B cell (primary cell): ENCODE measurements at regions not wholly inside any gene's neighbourhood (a gene's known extent, or its start where the extent isn't known, plus 50 kb on each side); places are given as distances from the start of the nearest gene placed in this dataset.

ENCODE experiments used
- ATAC-seq: fragments of 200-7000 bp; cut with Tn5 transposase; one replicate; pipeline ENCODE4 v1.10.0; 2021; ENCODE audit warnings: low read depth, mild to moderate bottlenecking, moderate number of reproducible peaks, moderate library complexity
- CTCF ChIA-PET: fragments of 350-600 bp; sonication (Branson Sonifier 250); formaldehyde crosslinking; loops from one replicate; lab custom pipeline; 2021; ENCODE audit warnings: antibody characterized with exemption, inconsistent platforms; lab: Charles Lee
- POLR2A ChIA-PET: fragments of 350-600 bp; sonication (Branson Sonifier 250); formaldehyde crosslinking; loops from one replicate; lab custom pipeline; 2021; ENCODE audit warnings: antibody characterized with exemption; lab: Charles Lee
- DNase-seq: peaks from one replicate; pipeline ENCODE4 v3.0.0; 2013
- H2AFZ ChIP-seq: 2 replicates; pipeline ENCODE4 v1.6.1; 2012; ENCODE audit warnings: mild to moderate bottlenecking, low read depth, low read length; ENCODE audit not compliant: insufficient read depth, poor library complexity, severe bottlenecking
- H3K27ac ChIP-seq, 2 donors: 1 replicate in 1 of 2; 2 replicates in 1 of 2; pipeline ENCODE4 v1.5.1; 2012 to 2013; ENCODE audit warnings: low read length in 2 of 2, mild to moderate bottlenecking in 2 of 2, moderate library complexity in 1 of 2
- H3K27me3 ChIP-seq, 4 experiments: fragments of 200-600 bp in 1 of 4; sonication (generic) in 1 of 4; replicated peaks in 1 of 4; 1 replicate in 2 of 4; 2 replicates in 2 of 4; pipeline versions ENCODE4 v1.6.1 to v1.7.0; 2013 to 2016; ENCODE audit warnings: low read length in 3 of 4, mild to moderate bottlenecking in 2 of 4, mixed read lengths in 1 of 4, moderate library complexity in 1 of 4; ENCODE audit not compliant: insufficient read depth in 4 of 4, control insufficient read depth in 3 of 4; ENCODE audit errors: control extremely low read depth in 1 of 4
- H3K36me3 ChIP-seq, 2 experiments: replicated peaks in 1 of 2; 1 replicate in 1 of 2; 2 replicates in 1 of 2; pipeline versions ENCODE4 v1.6.1 to v1.7.1; 2013; ENCODE audit warnings: low read length in 1 of 2; ENCODE audit not compliant: insufficient read depth in 2 of 2, control insufficient read depth in 1 of 2; ENCODE audit errors: control extremely low read depth in 1 of 2, extremely low read depth in 1 of 2
- H3K4me1 ChIP-seq, 2 donors: fragments of 200-600 bp in 1 of 2; sonication (generic) in 1 of 2; 1 replicate in 1 of 2; 2 replicates in 1 of 2; pipeline versions ENCODE4 v1.5.1 to v1.6.1; 2013 to 2017; ENCODE audit warnings: low read length in 2 of 2; ENCODE audit not compliant: control insufficient read depth in 2 of 2, insufficient read depth in 2 of 2
- H3K4me2 ChIP-seq: replicated peaks from 2 replicates; pipeline ENCODE3; 2012; ENCODE audit warnings: mild to moderate bottlenecking, low read depth, low read length; ENCODE audit not compliant: poor library complexity, severe bottlenecking
- H3K4me3 ChIP-seq, 5 experiments: fragments of 200-600 bp in 1 of 5; sonication (generic) in 1 of 5; 1 replicate in 3 of 5; 2 replicates in 2 of 5; pipeline versions ENCODE4 v1.5.1 to v1.7.0; 2011 to 2016; ENCODE audit warnings: low read length in 4 of 5, mild to moderate bottlenecking in 4 of 5, low read depth in 2 of 5, control low read depth in 1 of 5, moderate library complexity in 1 of 5; ENCODE audit not compliant: insufficient read depth in 1 of 5; ENCODE audit errors: control extremely low read depth in 1 of 5, extremely low read depth in 1 of 5
- H3K79me2 ChIP-seq: fragments of 200-600 bp; sonication (generic); one replicate; pipeline ENCODE4 v1.6.0; 2016; ENCODE audit warnings: low read length; ENCODE audit not compliant: control insufficient read depth, insufficient read depth
- H3K9ac ChIP-seq: fragments of 200-600 bp; sonication (generic); 2 replicates; pipeline ENCODE4 v1.6.1; 2017; ENCODE audit warnings: mild to moderate bottlenecking, low read length, moderate library complexity
- H3K9me3 ChIP-seq, 3 donors: one replicate each; pipeline versions ENCODE4 v1.6.1 to v1.7.1; 2013; ENCODE audit warnings: low read length in 2 of 3; ENCODE audit not compliant: control insufficient read depth in 2 of 3, insufficient read depth in 1 of 3; ENCODE audit errors: control extremely low read depth in 1 of 3
- H4K20me1 ChIP-seq: 2 replicates; pipeline ENCODE4 v1.6.0; 2012; ENCODE audit warnings: mild to moderate bottlenecking, low read length; ENCODE audit not compliant: insufficient read depth, control insufficient read depth, poor library complexity, severe bottlenecking
- H3K27ac Mint-ChIP-seq: one replicate; pipeline ENCODE4 v1.8.0; 2021; ENCODE audit warnings: mixed read lengths
- H3K27me3 Mint-ChIP-seq: one replicate; pipeline ENCODE4 v1.8.0; 2021; ENCODE audit warnings: mixed read lengths
- H3K4me1 Mint-ChIP-seq: one replicate; pipeline ENCODE4 v1.8.0; 2021; ENCODE audit warnings: mixed read lengths
- H3K4me3 Mint-ChIP-seq: one replicate; pipeline ENCODE4 v1.8.0; 2021; ENCODE audit warnings: mixed read lengths
- H3K9me3 Mint-ChIP-seq: one replicate; pipeline ENCODE4 v1.8.0; 2022; ENCODE audit warnings: mixed read lengths; ENCODE audit not compliant: insufficient read depth
- CTCF ChIP-seq: fragments of 200-600 bp; IDR thresholded peaks from one replicate; pipeline ENCODE4 v1.8.0; 2022; ENCODE audit warnings: antibody characterized with exemption, mild to moderate bottlenecking
- EZH2 ChIP-seq: IDR thresholded peaks from 2 replicates; pipeline ENCODE4 v1.6.1; 2012; ENCODE audit warnings: borderline replicate concordance, low read depth, mild to moderate bottlenecking, moderate library complexity, low read length; ENCODE audit not compliant: insufficient read depth, poor library complexity, severe bottlenecking
- WGBS: methylation state at CpG from one replicate; pipeline ENCODE4 v1.1.5; 2013; ENCODE audit warnings: missing lambda C conversion rate; ENCODE audit not compliant: insufficient coverage; 5-methylcytosine and 5-hydroxymethylcytosine counted together
- intact Hi-C: fragments of 100-400 bp; cut with micrococcal nuclease; formaldehyde crosslinking; loops from one replicate; pipeline ENCODE4 v1.10.0; 2022

DNA sequence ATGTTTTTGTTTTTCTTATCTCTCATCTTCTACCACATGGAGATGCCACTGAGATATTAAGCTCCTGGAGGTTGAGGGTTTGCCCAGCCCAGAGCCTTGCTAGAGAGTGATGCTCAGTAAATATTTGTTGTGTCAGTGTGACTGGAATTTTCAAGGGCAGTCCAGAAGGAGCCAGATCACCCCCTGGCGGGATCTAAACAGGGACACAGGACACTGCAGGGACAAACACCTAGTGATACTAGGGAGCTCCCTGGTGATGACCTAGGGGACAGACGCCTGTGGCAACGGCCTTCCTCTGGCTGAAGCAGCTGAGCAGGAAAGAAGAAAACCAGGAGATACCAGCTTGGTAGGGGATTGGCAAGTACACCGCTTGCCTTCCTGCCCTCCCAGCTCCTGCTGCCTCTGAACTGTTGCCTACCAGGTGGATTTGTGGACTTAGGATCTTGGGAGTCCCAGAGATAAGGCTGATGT, 714.4 kb upstream of the TBX3 start:
- DNase-seq (no peak), ATAC-seq (no peak)
- ChIA-PET CTCF (no interaction called here), POLR2A (no interaction called here)
- H3K9me3 ChIP-seq: peaks cover 0 to 6% (median 4%) of the 10 kb centered on the region in 3 donors
- TF ChIP-seq EZH2 (no peak), CTCF (no peak)
- no peaks in the 10 kb centered on the region for H3K27me3 Mint-ChIP-seq
- H3K4me2 ChIP-seq: no peak overlapping the region
- H3K27ac ChIP-seq: no peak overlapping the region
- H3K79me2 ChIP-seq: no peaks in the 10 kb centered on the region
- intact Hi-C loops: no loop called here
- WGBS: 79% methylated on average over 4 of the region's 4 CpGs
- H3K9ac ChIP-seq: no peak overlapping the region
- H3K4me1 Mint-ChIP-seq: no peaks in the 10 kb centered on the region
- no peaks in the 10 kb centered on the region for H3K27me3 ChIP-seq
- H4K20me1 ChIP-seq: no peaks in the 10 kb centered on the region
- H2AFZ ChIP-seq: no peak overlapping the region
- no peaks in the 10 kb centered on the region for H3K9me3 Mint-ChIP-seq
- no peaks in the 10 kb centered on the region for H3K36me3 ChIP-seq
- H3K27ac Mint-ChIP-seq: no peak overlapping the region
- no peak overlapping the region for H3K4me3 ChIP-seq
- H3K4me1 ChIP-seq: no peaks in the 10 kb centered on the region
- no peak overlapping the region for H3K4me3 Mint-ChIP-seq

DNA sequence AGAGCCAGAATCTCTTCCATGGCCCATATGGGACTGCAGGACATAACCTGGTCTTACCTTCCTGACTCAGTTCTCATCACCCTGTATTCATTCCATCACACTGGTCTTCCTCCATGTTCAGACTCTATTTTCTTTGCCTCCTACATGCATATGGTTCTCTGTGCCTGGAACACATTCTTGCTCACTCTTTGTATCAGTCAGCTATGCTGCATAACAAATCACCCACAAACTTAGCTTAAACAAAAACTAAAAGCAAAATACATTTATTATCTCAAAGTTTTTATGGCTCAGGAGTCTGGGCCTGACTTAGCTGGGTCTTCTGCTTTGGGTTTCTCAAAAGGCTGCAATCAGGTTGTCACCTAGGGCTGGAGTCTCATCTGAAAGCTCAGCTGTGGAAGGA, 712.6 kb upstream of the TBX3 start:
- H4K20me1 ChIP-seq: no peaks in the 10 kb centered on the region
- H3K9me3 Mint-ChIP-seq: no peaks in the 10 kb centered on the region
- intact Hi-C loops: no loop called here

More for the DNA sequence above, 712.6 kb upstream of the TBX3 start:
- H3K27me3 ChIP-seq: no peaks in the 10 kb centered on the region
- Mint-ChIP-seq H3K27me3 (no peaks in the 10 kb centered on the region), H3K27ac (no peak overlapping the region), H3K4me1 (no peaks in the 10 kb centered on the region), H3K4me3 (no peak overlapping the region)
- H3K4me1 ChIP-seq: no peaks in the 10 kb centered on the region
- H3K9ac ChIP-seq: no peak overlapping the region
- DNase-seq (no peak), ATAC-seq (no peak)
- peaks cover 0 to 6% (median 4%) of the 10 kb centered on the region in 3 donors for H3K9me3 ChIP-seq
- H2AFZ ChIP-seq: no peak overlapping the region
- POLR2A ChIA-PET: no interaction called here
- CTCF ChIA-PET: no interaction called here
- no peak overlapping the region for H3K4me2 ChIP-seq
- no peak overlapping the region for H3K4me3 ChIP-seq
- no peak overlapping the region for H3K27ac ChIP-seq
- TF ChIP-seq CTCF (no peak), EZH2 (no peak)
- no peaks in the 10 kb centered on the region for H3K79me2 ChIP-seq
- no peaks in the 10 kb centered on the region for H3K36me3 ChIP-seq
